Panc1 (cell line): ENCODE measurements at regions not wholly inside any gene's neighbourhood (a gene's known extent, or its start where the extent isn't known, plus 50 kb on each side); places are given as distances from the start of the nearest gene placed in this dataset.

Experiments used
- ATAC-seq: fragments of 200-7000 bp; cut with Tn5 transposase; 2 replicates; pipeline ENCODE4 v1.9.1; 2020; ENCODE audit warnings: mild to moderate bottlenecking, moderate library complexity
- BruUV-seq: library from RNA; stranded (reverse); fragments of 400-500 nt; replicated peaks from 2 replicates; lab custom pipeline; 2021; lab: Mats Ljungman, UMichigan
- CTCF ChIA-PET: fragments of 300-600 bp; sonication (Branson Sonifier 250); formaldehyde crosslinking; loops from one replicate; lab custom pipeline; 2022; ENCODE audit warnings: antibody characterized with exemption; lab: Charles Lee
- POLR2A ChIA-PET: fragments of 300-600 bp; sonication (Branson Sonifier 250); formaldehyde crosslinking; loops from one replicate; lab custom pipeline; 2022; ENCODE audit warnings: antibody characterized with exemption; lab: Charles Lee
- DNase-seq: peaks from one replicate; pipeline ENCODE4 v3.0.0-alpha.2; 2010; ENCODE audit warnings: low read depth, low spot score
- H3K27ac ChIP-seq: 2 replicates; pipeline ENCODE4 v1.5.1; 2011; ENCODE audit warnings: mild to moderate bottlenecking, low read length, inconsistent platforms
- H3K27me3 ChIP-seq: fragments of 200-500 bp; sonication (Bioruptor generic); 2 replicates; pipeline ENCODE4 v1.6.0; 2014; ENCODE audit warnings: low read length, inconsistent platforms; ENCODE audit not compliant: control insufficient read depth, insufficient read depth
- H3K36me3 ChIP-seq: fragments of 200-500 bp; sonication (Bioruptor generic); 2 replicates; pipeline ENCODE4 v1.5.1; 2014; ENCODE audit warnings: inconsistent platforms, mild to moderate bottlenecking, low read length, moderate library complexity; ENCODE audit not compliant: control insufficient read depth, insufficient read depth
- H3K4me1 ChIP-seq: 2 replicates; pipeline ENCODE4 v1.5.1; 2011; ENCODE audit warnings: inconsistent platforms, mild to moderate bottlenecking, low read length, moderate library complexity; ENCODE audit not compliant: control insufficient read depth, insufficient read depth
- H3K4me3 ChIP-seq, 2 experiments: 2 replicates each; pipeline ENCODE4 v1.5.1; 2011 to 2012; ENCODE audit warnings: low read depth in 2 of 2, low read length in 2 of 2, mild to moderate bottlenecking in 2 of 2, inconsistent platforms in 1 of 2, moderate library complexity in 1 of 2
- H3K9me3 ChIP-seq: fragments of 200-500 bp; sonication (Bioruptor generic); 2 replicates; pipeline ENCODE4 v1.5.1; 2014; ENCODE audit warnings: low read depth, mild to moderate bottlenecking, inconsistent platforms, low read length, moderate library complexity; ENCODE audit not compliant: control insufficient read depth, insufficient read depth
- CTCF ChIP-seq: fragments of 450-650 bp; IDR thresholded peaks from 2 replicates; pipeline ENCODE4 v1.5.1; 2017; ENCODE audit warnings: mild to moderate bottlenecking
- POLR2AphosphoS5 ChIP-seq: IDR thresholded peaks from 2 replicates; pipeline ENCODE4 v1.6.1; 2012; ENCODE audit warnings: mild to moderate bottlenecking, low read depth, low read length, moderate library complexity
- REST ChIP-seq, 2 experiments: IDR thresholded peaks; 2 replicates each; pipeline ENCODE4 v1.6.1; 2011 to 2012; ENCODE audit warnings: low read depth in 2 of 2, control low read depth in 1 of 2, low read length in 1 of 2, mild to moderate bottlenecking in 1 of 2, moderate library complexity in 1 of 2; ENCODE audit not compliant: insufficient read depth in 1 of 2
- SIN3A ChIP-seq: IDR thresholded peaks from 2 replicates; pipeline ENCODE4 v1.6.1; 2012; ENCODE audit warnings: low read depth, mild to moderate bottlenecking, low read length, moderate library complexity, borderline replicate concordance; ENCODE audit not compliant: insufficient read depth
- TCF7L2 ChIP-seq: IDR thresholded peaks from 2 replicates; pipeline ENCODE4 v1.6.1; 2011; ENCODE audit warnings: mild to moderate bottlenecking, low read depth, low read length, inconsistent platforms
- in situ Hi-C: cut with HindIII; loops from 2 replicates; pipeline ENCODE4 v1.10.0; 2016; ENCODE audit warnings: low sequenced_read_pairs, low pct_unique_long_range_greater_than_20kb
- intact Hi-C: fragments of 100-400 bp; cut with micrococcal nuclease; formaldehyde crosslinking; loops from one replicate; pipeline ENCODE4 v1.10.0; 2022; ENCODE audit not compliant: unreplicated experiment

GRCh38 chr3:82493858-82494257, 732.4 kb upstream of the GBE1 start:
- Histone ChIP-seq H3K9me3 (no peaks in the 10 kb centered on the region), H3K27ac (no peak overlapping the region), H3K36me3 (no peaks in the 10 kb centered on the region), H3K4me1 (no peaks in the 10 kb centered on the region), H3K27me3 (no peaks in the 10 kb centered on the region), H3K4me3 (no peak overlapping the region)
- BruUV-seq: no TSS peak
- TF ChIP-seq REST (IDR thresholded peaks at IDR 0.05; ENCODE audit: insufficient read depth in 1 of 2, low read depth in 2 of 2, low read length in 1 of 2) (no peak), CTCF (no peak), TCF7L2 (no peak), POLR2AphosphoS5 (no peak), SIN3A (no peak)
- ChIA-PET CTCF (no interaction called here), POLR2A (no interaction called here)
- ATAC-seq (no peak), DNase-seq (no peak)
- in situ Hi-C loops: no loop called here
- intact Hi-C loops: no loop called here

GRCh38 chr3:82475306-82475705, 713.9 kb upstream of the GBE1 start:
- ATAC-seq (no peak), DNase-seq (no peak)
- in situ Hi-C loops: no loop called here
- CTCF ChIA-PET: no interaction called here
- H3K4me1 ChIP-seq: no peaks in the 10 kb centered on the region
- BruUV-seq: no TSS peak
- H3K36me3 ChIP-seq: no peaks in the 10 kb centered on the region
- no peaks in the 10 kb centered on the region for H3K27me3 ChIP-seq
- intact Hi-C loops: no loop called here
- POLR2A ChIA-PET: no interaction called here
- H3K27ac ChIP-seq: no peak overlapping the region
- no peak for TF ChIP-seq REST (IDR thresholded peaks at IDR 0.05; ENCODE audit: insufficient read depth in 1 of 2, low read depth in 2 of 2, low read length in 1 of 2)
- no peak for TF ChIP-seq TCF7L2
- no peak for TF ChIP-seq POLR2AphosphoS5
- TF ChIP-seq CTCF: no peak
- no peak for TF ChIP-seq SIN3A
- H3K9me3 ChIP-seq: no peaks in the 10 kb centered on the region
- no peak overlapping the region for H3K4me3 ChIP-seq
